ENCODE measurements at regions not wholly inside any gene's neighbourhood (a gene's known extent, or its start where the extent isn't known, plus 50 kb on each side); places are given as distances from the start of the nearest gene placed in this dataset.
A peak's percentile ranks its signal among the peaks of the same experiment; 100 is the strongest.
"Not testable (repeated sequence)": the region's sequence is repeated elsewhere in the genome, so short reads cannot be mapped to it uniquely, and the experiment has no call there.

GRCh38 chr5:124124711-124125229 lies 612.8 kb downstream of the CSNK1G3 start:
- peak; percentile 4 for DNase-seq (ENCODE audit: low read depth)

- DNase-seq (ENCODE audit: low read depth) = no peak
Observed at GRCh38 chr5:124121198-124121597, 609.2 kb downstream of the CSNK1G3 start.

GRCh38 chr5:124114911-124115310 lies 602.9 kb downstream of the CSNK1G3 start:
- DNase-seq (ENCODE audit: low read depth) = no peak

GRCh38 chr5:124111886-124112285 lies 599.9 kb downstream of the CSNK1G3 start:
- DNase-seq (ENCODE audit: low read depth) = no peak

- DNase-seq (ENCODE audit: low read depth) = no peak
Observed at GRCh38 chr5:124110942-124111341, 599.0 kb downstream of the CSNK1G3 start.

- DNase-seq (ENCODE audit: low read depth) = no peak
Observed at GRCh38 chr5:124105326-124105725, 593.3 kb downstream of the CSNK1G3 start.

GRCh38 chr5:124104821-124105220 lies 592.8 kb downstream of the CSNK1G3 start:
- DNase-seq (ENCODE audit: low read depth) = no peak

- no peak for DNase-seq (ENCODE audit: low read depth)
Observed at GRCh38 chr5:124104344-124104743, 592.4 kb downstream of the CSNK1G3 start.

GRCh38 chr5:124103671-124104070 lies 591.7 kb downstream of the CSNK1G3 start:
- DNase-seq (ENCODE audit: low read depth) = no peak

- not testable (repeated sequence) for DNase-seq (ENCODE audit: low read depth)
Observed at GRCh38 chr5:124103056-124103455, 591.1 kb downstream of the CSNK1G3 start.

GRCh38 chr5:124102486-124102885 lies 590.5 kb downstream of the CSNK1G3 start:
- DNase-seq (ENCODE audit: low read depth) = peak; percentile 28

GRCh38 chr5:124093658-124094057 lies 581.7 kb downstream of the CSNK1G3 start:
- DNase-seq (ENCODE audit: low read depth) = no peak

- no peak for DNase-seq (ENCODE audit: low read depth)
Observed at GRCh38 chr5:124090115-124090514, 578.1 kb downstream of the CSNK1G3 start.

GRCh38 chr5:124089578-124089977 lies 577.6 kb downstream of the CSNK1G3 start:
- no peak for DNase-seq (ENCODE audit: low read depth)

GRCh38 chr5:124088289-124089032 lies 576.5 kb downstream of the CSNK1G3 start:
- no peak for DNase-seq (ENCODE audit: low read depth)

- no peak for DNase-seq (ENCODE audit: low read depth)
Observed at GRCh38 chr5:124087752-124088151, 575.8 kb downstream of the CSNK1G3 start.

- DNase-seq (ENCODE audit: low read depth) = no peak
Observed at GRCh38 chr5:124080256-124080655, 568.3 kb downstream of the CSNK1G3 start.

GRCh38 chr5:124079062-124079461 lies 567.1 kb downstream of the CSNK1G3 start:
- DNase-seq (ENCODE audit: low read depth) = no peak

GRCh38 chr5:124074500-124074899 lies 562.5 kb downstream of the CSNK1G3 start:
- DNase-seq (ENCODE audit: low read depth) = no peak

- no peak for DNase-seq (ENCODE audit: low read depth)
Observed at GRCh38 chr5:124072570-124072969, 560.6 kb downstream of the CSNK1G3 start.

GRCh38 chr5:124071039-124071438 lies 559.1 kb downstream of the CSNK1G3 start:
- DNase-seq (ENCODE audit: low read depth) = no peak

- no peak for DNase-seq (ENCODE audit: low read depth)
Observed at GRCh38 chr5:124065508-124065907, 553.5 kb downstream of the CSNK1G3 start.

GRCh38 chr5:124064956-124065355 lies 553.0 kb downstream of the CSNK1G3 start:
- DNase-seq (ENCODE audit: low read depth) = no peak

- DNase-seq (ENCODE audit: low read depth) = peak; percentile 87
Observed at GRCh38 chr5:124061663-124062062, 549.7 kb downstream of the CSNK1G3 start.

Data from fibroblast of the conjunctiva (primary cell).